GM21423 (cell line): ENCODE measurements at regions not wholly inside any gene's neighbourhood (a gene's known extent, or its start where the extent isn't known, plus 50 kb on each side); places are given as distances from the start of the nearest gene placed in this dataset.

ENCODE experiments used
- ATAC-seq: cut with Tn5 transposase; IDR thresholded peaks from one replicate; pipeline ENCODE4 v1.9.1; 2021; ENCODE audit warnings: mild to moderate bottlenecking, moderate library complexity; ENCODE audit not compliant: unreplicated experiment

- no peak for ATAC-seq
Observed at GRCh38 chr22:48748113-48748859, 1079.4 kb downstream of the BRD1 start.

- ATAC-seq: no peak
Observed at GRCh38 chr22:48746789-48747425, 1080.8 kb downstream of the BRD1 start.

- ATAC-seq: no peak
Observed at GRCh38 chr22:48745842-48746788, 1081.6 kb downstream of the BRD1 start.

- no peak for ATAC-seq
Observed at GRCh38 chr22:48744967-48745841, 1082.5 kb downstream of the BRD1 start.

- ATAC-seq: no peak
Observed at GRCh38 chr22:48744283-48744641, 1083.4 kb downstream of the BRD1 start.

- no peak for ATAC-seq
Observed at GRCh38 chr22:48743601-48744282, 1083.9 kb downstream of the BRD1 start.

GRCh38 chr22:48742556-48743343, 1084.9 kb downstream of the BRD1 start:
- ATAC-seq: no peak

- ATAC-seq: no peak
Observed at GRCh38 chr22:48742191-48742555, 1085.5 kb downstream of the BRD1 start.

- ATAC-seq: no peak
Observed at GRCh38 chr22:48741540-48741939, 1086.1 kb downstream of the BRD1 start.

GRCh38 chr22:48740731-48741405, 1086.8 kb downstream of the BRD1 start:
- no peak for ATAC-seq

GRCh38 chr22:48740086-48740730, 1087.5 kb downstream of the BRD1 start:
- ATAC-seq: no peak

- ATAC-seq: no peak
Observed at GRCh38 chr22:48739348-48740085, 1088.2 kb downstream of the BRD1 start.

GRCh38 chr22:48738204-48738980, 1089.3 kb downstream of the BRD1 start:
- ATAC-seq: no peak

- ATAC-seq: no peak
Observed at GRCh38 chr22:48737461-48738203, 1090.0 kb downstream of the BRD1 start.

GRCh38 chr22:48736593-48737460, 1090.8 kb downstream of the BRD1 start:
- ATAC-seq: no peak
